ENCODE measurements at regions not wholly inside any gene's neighbourhood (a gene's known extent, or its start where the extent isn't known, plus 50 kb on each side); places are given as distances from the start of the nearest gene placed in this dataset.

DNA sequence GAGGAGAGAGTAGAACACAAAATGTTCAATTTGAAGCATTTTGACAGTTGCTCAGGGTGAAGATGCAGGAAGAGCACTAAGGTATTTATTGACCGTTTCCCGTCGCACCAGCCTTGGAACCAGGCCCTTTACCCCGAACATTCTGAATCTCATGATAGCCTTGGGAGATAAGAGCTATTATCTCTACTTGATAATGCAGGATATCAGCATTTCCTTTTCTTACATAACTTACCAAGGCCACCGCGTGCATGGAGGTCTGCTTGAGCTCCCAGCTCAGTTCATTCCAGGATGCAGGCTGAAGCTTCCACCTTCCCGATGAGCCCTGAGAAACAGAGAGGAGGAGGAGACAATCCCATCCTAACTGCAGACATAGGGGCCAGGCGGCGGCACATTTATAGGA lies 324.2 kb upstream of the COBL start:
- TF ChIP-seq, protein P1, sequence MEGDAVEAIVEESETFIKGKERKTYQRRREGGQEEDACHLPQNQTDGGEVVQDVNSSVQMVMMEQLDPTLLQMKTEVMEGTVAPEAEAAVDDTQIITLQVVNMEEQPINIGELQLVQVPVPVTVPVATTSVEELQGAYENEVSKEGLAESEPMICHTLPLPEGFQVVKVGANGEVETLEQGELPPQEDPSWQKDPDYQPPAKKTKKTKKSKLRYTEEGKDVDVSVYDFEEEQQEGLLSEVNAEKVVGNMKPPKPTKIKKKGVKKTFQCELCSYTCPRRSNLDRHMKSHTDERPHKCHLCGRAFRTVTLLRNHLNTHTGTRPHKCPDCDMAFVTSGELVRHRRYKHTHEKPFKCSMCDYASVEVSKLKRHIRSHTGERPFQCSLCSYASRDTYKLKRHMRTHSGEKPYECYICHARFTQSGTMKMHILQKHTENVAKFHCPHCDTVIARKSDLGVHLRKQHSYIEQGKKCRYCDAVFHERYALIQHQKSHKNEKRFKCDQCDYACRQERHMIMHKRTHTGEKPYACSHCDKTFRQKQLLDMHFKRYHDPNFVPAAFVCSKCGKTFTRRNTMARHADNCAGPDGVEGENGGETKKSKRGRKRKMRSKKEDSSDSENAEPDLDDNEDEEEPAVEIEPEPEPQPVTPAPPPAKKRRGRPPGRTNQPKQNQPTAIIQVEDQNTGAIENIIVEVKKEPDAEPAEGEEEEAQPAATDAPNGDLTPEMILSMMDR (conservative IDR thresholded peaks at IDR 0.05): no peak
- TF ChIP-seq EZH2 (IDR thresholded peaks at IDR 0.05; ENCODE audit: low read depth): no peak
